CD4-positive, alpha-beta T cell treated with Interleukin-15 for 1 hour (primary cell): ENCODE measurements at regions not wholly inside any gene's neighbourhood (a gene's known extent, or its start where the extent isn't known, plus 50 kb on each side); places are given as distances from the start of the nearest gene placed in this dataset.

Experiments used
- DNase-seq: peaks from one replicate; pipeline ENCODE4 v3.0.0-alpha.2; 2020

DNA sequence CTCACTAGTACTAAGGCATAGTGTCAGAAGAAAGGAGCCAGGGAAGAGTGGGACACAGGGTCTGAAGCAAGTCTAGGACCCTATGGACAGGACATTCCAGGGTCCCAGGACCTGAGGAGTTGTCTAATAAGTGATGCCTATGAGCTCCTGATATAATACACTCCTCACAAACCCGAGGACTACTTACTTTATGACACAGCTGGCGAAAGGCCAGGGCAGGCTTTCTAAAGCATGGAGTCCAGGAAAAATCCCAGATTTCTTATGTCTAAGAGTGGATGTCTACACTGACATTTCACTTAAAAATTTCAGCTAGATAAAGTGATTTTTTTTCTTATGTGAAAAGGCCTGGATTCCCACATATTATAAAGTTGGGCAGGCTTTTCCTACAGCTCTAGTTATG lies 502.2 kb upstream of the SETBP1 start:
- DNase-seq: no peak

DNA sequence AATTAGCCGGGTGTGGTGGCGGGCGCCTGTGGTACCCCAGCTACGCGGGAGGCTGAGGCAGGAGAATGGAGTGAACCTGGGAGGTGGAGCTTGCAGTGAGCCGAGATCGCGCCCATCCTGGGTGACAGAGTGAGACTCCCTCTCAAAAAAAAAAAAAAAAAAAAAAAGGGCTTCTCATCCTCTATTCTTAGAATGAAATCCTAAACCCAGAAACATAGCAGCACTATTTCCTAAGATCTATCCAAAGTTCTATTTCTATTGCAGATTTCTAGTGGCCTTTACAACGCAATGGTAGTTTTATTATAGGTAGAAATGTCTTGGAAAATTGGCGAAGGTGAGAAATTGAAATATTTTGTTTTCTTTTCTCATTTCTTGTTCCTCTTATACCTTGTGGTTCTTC lies 501.0 kb upstream of the SETBP1 start:
- DNase-seq: no peak

DNA sequence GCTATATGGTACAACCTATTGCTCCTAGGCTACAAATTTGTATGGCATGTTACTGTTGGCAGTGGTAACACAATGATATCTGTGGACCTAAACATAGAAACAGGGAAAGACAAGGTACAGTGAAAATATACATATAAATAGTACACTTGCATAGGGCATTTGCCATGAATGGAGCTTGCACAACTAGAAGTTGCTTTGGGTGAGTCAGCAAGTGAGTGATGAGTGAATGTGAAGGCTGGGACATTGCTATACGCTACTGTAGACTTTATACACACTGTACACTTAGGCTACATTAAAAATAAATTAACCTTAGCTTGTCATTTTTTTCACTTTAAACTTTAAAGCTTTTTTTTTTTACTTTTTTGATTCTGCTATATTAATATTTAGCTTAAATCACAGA lies 500.0 kb upstream of the SETBP1 start:
- no peak for DNase-seq

DNA sequence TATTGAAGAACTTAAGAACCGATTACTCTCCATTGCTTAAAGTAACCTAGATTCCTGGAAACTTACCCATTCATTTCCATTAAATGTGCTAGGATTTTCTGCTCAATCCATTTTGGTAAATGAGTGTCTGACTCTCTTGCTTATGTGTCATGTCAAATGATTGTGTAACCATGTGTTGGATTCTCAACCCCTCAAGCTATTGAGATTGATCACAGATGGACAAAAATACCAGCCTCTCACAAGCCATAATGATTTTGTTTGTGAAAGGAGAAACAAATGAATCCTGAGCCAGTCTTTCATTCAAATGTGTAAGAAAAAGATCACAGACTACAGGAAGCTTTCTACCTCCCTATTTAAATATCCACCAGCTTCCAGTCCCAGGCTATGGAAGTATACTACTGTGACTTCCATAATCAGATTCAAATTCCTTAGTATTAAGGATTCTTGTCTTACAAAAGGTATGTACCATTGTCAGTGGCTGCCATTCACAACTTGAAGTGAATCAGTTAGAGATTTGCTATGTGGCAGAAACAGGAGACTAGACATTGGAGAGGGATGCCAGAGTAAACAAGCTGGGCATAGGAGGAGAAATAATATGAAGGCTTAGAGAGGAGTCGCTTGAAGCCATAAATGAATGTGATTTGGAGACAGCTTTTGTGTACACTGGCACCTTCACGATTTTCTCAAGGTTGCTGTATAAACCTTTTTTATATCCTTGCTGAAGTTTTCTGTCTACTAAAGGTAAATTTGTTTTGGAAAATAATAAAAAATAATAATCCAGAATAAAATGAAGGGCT lies 498.5 kb upstream of the SETBP1 start:
- no peak for DNase-seq

DNA sequence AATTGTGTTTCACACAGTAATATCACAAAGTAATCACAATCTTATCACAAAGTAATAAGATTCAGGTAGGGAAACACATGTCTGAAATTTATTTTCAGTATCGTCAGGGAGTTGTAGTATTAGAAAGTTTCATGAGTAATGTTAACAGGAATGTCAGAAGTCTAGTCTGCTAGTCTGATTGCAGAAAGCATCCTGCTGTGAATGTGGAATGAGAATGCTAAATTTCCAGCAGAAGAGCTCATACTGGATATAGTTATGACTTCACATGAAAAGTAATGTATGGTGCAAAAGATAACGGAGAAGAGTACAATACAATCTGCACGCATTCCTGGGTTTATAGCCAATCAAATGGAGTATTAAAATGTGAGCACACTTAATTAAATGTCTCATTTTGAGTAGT lies 494.7 kb upstream of the SETBP1 start:
- no peak for DNase-seq

DNA sequence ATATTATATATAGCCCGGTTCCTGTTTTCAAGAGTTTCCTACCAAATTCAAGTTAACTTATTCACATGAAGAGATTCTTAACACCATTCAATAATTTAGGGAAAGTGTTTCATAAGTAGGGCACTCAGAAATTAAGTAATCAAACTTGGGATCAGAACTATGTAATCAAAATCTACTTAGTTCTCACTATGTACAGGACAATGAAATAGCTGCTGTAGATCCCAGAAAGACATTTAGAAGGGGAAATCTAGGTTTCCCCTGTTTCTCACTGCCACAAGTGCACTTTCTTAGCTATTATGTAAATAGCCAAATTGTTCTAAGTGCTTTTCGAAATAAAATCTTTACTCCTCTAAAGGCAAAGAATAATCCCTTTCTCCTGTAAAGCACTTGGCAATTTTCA lies 493.6 kb upstream of the SETBP1 start:
- no peak for DNase-seq

DNA sequence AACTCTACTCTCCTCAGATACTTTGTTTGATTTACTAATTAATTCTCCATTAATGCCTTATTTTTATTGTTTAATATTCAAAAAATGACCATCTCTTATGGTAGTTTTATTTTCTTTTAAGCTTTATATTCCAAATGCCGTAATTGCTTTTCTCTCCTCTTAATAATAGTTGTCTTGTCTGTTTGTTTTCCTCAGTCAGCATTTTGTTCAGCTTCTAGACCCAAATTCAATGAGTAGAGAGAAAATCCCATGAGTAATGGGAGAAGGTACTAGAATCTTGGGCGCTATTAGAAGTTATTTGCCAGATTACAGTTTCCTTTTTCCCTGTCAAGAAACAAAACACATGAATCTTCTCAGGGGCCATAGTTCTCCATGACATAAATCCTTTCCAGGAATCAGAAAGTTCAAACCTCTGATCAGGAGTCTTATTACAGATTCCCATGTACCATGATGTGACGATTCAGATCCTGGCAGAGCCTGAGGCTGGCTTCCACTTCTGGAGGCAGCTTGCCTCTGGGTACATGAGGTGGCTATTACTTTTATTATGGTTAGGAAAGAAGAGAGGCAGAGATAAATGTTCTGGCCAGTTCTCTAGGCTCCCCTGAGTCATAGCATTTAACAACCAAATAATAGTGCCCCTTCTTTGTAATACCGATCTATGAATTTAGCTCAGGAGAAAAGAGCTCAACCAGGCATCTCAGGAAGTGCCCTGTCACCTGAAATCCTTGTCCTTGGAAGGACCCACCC lies 485.1 kb upstream of the SETBP1 start:
- DNase-seq: no peak

DNA sequence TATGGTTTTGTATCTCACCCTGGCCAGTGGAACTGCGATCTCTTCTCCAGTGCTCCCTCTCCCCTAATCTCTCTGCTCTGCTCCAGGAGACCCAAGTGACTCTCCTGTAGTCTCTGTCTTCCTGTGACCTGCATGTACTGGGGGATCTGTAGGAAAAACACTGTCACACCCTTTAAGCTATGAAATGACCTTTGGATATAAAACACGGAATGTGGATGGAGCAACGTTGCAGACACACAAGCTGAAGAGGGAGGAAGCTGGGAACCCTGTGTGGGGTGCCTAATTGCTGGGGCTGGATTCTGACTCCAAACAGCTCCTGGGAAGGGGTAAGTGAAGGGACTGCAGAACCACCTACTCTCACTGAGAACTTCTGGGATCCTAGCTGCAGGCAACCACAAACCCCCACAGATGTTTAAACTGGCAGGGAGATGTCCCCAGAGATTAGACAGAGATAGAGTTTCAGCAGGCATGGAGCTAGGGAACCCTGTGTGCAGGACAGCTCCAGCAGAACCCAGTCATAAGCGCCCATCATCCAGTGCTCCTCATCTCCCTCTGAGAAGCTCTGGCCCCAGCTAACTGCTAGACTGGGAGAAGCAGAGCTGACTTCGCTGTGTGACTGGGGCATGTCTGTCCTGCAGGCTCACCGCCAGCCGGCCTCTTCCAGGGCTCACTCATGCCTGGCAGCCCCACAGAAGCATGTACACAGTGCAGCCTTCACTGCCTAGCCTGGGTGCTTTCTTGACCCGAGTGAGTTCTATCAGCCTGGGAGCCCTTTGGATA lies 482.7 kb upstream of the SETBP1 start:
- DNase-seq: no peak

DNA sequence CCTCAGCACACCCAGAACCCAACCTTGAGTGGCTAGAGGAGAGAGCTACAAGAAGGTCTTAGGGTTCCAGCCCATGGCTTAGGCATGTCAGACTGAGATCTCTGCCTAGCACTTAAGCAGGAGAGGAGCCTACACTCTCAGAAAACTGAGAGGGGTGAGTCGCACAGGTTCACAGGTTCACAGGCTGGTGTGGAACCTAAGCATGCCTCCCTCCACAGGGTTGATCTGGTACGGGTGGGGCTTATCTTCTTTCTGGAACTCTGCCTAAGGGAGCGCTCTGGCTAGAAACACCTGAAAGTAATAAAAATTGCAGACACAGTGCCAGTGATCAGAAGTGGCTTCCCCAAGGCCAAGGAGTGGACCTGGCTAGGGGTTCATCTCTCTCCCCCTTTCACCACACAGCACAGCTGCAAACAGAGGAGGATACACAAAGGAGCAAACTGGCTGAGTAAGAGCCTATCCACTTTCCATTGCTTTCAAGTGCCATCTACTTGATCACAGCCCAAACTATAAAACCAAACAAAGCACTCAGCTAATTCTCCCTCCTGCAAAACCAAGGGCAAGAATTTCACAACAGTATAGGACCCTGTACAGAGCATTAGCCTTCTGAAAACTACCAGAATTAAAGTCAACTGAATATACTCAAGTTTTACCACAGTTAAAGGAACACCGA lies 481.9 kb upstream of the SETBP1 start:
- DNase-seq: no peak

DNA sequence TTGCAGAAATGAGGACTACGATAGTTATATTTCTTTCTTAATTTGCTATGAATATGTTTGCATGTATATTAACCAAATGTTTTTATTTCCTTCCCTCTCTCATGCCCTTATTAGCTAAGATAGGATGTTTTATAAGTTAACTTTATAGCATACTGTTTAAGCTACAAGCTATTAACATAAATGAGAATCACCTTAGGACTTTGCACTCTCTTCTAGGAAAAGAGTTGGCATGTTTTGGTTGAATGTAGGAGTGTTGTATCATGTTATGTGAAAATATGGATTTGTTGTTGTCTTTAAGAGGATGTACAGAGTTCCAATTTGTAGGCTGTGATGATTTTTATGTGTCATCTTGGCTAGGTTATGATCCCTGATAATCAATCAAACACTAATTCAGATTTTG lies 467.4 kb upstream of the SETBP1 start:
- DNase-seq: no peak

DNA sequence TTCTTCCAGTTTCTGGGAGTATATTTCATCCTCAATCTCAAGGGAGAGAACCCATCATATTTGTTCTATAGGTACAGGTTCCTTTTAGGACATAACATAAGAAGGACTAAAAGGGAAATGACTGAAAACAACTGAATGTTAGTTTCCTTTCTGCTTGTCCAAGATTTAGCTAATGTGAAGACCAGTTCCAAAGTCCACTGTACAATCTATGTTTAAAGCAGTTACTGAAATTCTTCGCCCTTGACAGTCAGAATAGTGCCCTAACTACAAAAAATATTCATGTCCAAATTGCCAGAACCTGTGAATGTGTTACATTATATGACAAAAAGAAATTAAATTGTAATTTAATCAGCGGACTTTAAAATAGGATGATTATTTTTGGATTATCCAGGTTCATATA lies 466.3 kb upstream of the SETBP1 start:
- DNase-seq: no peak

DNA sequence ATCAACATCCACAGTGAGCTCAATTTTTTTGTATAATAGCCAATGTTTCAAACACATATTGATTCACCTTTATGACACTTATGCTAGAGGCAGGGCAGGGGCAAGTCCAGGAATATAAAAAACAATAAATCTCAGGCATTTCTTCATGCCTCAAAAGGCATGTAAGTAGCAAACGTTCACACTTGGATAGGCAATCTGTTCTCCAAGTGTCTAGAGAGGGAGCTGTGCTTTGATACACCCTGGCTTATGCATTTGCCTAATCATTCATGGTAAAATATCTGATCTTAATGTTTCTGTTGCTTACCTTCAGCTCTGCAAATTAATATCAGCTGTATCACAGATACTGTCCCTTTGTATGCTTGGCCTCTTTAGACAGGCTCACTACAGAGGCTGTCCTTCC lies 464.5 kb upstream of the SETBP1 start:
- no peak for DNase-seq

DNA sequence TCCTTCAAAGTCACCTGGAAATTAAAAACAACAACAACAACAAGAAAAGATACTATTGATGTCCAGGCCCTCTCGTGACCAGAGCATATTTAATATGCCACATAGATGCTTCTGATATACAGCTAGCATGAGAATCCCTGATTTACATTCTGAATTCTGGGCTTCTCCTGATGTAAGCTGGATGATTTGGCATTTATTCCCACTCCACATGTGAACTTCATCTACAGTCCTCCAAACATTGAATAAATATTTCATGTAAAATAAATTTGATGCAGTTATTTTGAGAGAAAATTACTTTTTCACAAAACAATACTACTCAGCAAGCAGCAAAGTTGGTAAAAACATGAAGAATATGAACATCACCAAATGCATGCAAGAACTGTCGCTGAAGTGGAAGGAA lies 453.2 kb upstream of the SETBP1 start:
- no peak for DNase-seq

DNA sequence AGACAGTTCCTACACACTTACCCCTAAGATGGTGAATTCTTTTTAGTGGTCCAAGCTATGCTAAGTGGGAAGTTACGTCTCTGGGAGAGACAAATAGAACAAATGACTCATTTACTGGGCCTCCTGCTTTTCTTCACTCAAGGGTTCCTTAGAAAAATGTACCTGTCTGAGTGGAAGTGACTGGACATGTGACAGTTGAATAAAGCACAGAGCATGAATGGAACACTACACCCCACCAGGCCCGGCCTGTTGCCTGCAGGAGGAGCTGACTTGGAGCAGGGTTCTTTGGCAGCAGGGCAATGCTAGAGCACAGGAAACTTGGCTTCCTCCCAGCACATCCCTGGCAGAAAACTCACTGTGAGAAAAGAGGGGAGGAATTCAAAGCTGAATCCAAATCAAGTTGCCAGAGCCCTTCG lies 451.0 kb upstream of the SETBP1 start:
- DNase-seq: no peak

DNA sequence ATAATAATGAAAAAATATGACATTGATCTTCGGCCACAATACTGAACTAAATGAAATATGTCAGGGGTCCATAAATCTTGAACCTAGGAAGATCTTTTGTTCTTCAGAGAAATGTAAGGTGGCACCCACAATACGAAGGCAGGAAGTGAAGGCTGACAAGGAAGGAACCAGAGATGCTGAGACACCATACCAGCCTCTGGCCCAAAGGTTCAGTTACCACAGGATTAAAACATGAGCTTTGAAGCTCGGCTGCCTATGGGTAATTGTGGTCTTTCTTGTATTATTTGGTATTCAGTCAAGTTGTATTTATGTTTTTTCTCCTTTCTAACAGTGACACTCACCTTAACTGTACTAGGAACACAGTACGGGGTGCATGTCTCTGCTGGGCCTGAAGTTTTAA lies 448.8 kb upstream of the SETBP1 start:
- no peak for DNase-seq

DNA sequence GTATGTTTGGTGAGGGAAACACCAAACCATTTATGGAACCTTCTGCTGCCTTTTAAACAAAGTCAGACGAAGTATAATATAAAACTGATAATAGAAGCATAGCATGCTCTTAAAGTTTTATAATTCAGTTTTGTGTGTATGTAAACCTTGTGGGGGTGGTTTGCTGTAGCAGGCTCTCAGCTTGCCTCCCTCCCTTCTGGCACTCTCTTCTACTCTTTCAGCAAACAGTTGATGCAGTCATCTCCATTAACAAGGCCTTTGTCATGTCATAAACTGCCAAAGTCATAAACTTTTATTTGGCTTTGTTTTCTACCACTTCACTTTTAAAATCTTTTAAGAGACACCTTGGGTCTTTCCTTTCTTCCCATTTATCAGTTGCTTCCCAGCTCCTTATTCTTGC lies 448.2 kb upstream of the SETBP1 start:
- no peak for DNase-seq

DNA sequence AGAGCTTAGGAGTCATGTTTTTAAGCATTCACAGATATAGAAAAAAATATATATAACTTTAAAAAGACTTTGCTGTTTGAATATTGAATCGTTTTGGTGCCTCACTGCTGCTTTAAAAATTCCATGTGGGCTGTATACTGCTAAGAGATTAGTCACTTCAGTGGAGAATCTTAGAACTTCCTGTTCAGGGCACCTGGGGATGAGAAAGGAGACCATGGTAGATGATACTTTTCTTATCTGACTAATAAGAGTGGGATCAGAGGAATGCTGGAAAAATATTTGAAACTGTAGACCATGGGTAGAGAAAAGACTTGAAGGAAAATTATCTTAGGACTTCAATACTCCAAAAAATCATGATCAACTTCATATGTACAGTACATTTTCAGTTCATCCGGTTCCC lies 442.2 kb upstream of the SETBP1 start:
- DNase-seq: no peak

DNA sequence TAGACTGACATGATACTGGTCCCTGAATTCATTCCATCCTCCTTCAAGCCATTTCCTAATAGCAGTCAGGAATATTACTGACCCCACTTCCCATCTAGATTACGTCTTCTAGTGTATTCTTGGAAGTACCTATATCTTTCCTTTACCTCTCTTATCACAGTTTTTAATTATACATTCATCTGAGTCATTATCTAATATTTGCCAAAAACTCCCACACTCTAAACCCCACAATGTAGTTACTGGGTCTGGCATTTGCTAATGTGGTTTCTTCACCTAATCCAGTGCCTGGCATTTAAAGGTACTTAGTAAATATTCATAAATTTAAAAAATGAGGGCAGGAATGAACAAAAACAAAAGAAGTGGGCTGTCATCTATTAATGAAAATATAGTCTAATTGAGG lies 441.8 kb upstream of the SETBP1 start:
- no peak for DNase-seq

DNA sequence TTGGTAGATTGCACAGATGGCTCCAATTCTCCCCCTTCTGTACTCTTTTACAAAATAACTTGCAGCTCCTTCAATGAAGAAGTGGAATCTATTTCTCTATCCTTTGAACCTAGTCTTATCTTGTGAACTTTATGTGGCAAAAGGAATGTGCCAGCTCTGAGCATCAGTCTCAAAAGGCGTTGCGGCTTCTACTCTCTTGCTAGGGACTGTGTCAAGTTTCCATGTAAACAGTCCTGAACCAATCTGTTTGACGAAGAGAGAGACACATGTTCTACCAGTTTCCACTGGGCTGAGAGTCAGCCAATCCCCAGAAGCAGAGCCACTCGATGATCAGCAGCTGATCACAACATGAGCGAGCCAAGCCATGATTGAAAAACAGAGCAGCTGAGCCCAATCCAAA lies 439.7 kb upstream of the SETBP1 start:
- DNase-seq: no peak

DNA sequence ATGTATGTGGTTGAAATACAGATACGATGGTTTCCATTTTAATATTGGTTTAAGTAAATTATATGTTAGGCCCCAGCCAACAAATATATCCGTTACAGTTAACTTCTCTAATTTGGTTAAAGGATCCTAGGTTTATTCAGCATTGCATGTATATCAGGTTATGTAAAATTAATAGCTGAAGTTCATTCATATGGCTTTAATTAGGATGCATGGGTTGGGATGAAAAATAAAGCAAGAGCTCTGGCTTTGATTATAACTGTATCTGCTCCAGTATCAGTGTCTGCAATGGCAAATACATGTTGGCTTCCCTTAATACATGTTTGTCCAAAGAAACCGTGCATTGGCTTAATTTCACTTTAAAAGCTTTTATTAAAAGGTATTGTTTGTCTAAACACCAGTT lies 435.7 kb upstream of the SETBP1 start:
- DNase-seq: no peak

DNA sequence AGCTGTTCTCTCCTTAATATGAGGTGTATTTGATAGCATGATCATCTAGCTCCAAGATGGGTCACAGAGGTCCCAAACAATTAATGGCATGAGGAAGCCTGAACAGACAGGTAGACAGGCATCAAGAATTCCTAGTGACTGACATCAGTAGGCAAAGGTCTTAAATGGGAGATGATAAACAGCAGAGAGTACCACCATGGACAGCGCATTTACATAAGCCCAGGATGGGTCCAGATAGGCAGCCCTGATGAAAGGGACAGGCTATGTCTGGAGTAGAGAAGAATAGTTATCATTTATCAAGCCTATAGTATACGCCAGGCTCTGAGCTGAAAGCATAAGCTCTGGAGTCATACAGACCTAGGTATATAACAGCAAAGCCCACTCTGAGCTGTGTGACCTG lies 434.7 kb upstream of the SETBP1 start:
- no peak for DNase-seq

DNA sequence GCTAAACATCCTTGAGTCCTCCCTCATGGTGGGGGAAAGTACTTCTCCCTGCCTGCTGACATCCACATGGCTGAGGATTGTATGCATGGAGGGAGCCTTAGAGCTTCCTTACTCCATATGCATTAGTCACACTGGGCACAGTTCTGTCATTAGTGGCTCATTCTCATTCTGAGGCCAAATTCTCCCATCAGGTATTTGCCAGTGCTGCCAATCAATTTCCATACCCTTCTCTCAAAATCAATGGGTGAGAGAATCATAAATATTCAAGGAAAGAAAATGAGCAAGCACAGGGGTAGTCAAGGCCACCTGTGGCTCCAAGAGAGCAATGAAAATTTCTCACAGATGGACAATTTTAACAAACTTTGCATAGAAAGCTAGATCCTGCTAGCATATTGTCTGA lies 422.6 kb upstream of the SETBP1 start:
- no peak for DNase-seq

DNA sequence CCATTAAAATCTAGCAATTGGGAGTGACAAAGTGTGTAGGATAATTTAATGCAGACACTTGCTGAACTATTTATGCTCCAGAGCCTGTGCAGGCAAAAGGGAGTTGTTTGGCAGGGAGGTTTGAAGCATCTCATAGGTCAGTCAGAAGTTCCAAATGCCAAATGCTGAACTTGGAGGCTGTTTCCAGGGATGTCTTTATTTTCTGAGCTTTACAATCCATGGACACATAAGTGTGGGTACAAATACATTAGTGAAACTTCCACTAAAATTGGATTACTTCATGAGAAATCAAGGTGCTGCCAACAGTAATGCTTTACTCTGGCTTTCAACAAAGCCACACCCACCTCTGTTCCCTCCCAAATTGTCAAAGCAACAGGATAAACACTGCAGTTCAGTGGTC lies 422.1 kb upstream of the SETBP1 start:
- no peak for DNase-seq
